ENCODE measurements at regions not wholly inside any gene's neighbourhood (a gene's known extent, or its start where the extent isn't known, plus 50 kb on each side); places are given as distances from the start of the nearest gene placed in this dataset.
"Not testable (repeated sequence)": the region's sequence is repeated elsewhere in the genome, so short reads cannot be mapped to it uniquely, and the experiment has no call there.

DNA sequence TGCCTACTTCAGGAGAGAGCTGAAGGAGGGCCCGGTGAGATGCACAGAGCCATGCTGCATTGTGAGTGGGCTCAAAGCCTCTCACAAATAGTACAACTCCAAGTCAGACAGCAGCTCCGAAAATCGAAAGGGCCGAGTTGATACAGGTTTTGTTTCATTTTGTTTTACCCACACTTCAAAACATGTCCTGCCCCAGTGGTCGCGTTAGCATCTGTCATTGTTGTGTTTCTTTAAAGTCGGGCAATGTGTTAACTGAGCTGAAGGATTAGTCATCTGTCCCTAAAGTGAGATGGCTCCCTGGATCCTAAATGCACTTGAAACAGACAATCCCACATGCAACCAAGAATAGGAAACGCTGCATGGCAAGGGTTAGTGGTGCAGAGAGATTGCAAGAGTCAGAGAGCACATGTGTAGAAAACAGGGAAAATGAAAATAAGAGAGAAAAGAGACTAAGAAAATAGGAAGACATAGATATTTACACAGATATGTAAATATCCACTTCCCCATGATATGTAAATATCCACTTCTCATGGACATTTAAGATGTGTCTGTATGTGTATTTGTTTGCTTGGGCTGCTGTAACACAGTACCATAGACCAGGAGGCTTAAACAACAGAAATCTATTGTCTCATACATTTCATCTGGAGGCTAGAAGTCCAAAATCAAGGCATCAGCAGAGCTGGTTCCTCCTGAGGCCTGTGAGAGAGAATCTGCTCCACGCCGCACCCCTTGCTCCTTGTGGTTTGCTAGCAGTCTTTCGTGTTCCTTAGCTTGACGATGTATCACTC lies 131.4 kb upstream of the RAB4A start:
- ATAC-seq: peak in 1 of 2 donors; percentile 51

- ATAC-seq: no peak
These were observed 130.9 kb upstream of the RAB4A start for GRCh38 chr1:229140119-229140396.

- no peak for ATAC-seq
These were observed 129.6 kb upstream of the RAB4A start for GRCh38 chr1:229141271-229141670.

GRCh38 chr1:229141689-229142377 lies 129.1 kb upstream of the RAB4A start:
- ATAC-seq: no peak

DNA sequence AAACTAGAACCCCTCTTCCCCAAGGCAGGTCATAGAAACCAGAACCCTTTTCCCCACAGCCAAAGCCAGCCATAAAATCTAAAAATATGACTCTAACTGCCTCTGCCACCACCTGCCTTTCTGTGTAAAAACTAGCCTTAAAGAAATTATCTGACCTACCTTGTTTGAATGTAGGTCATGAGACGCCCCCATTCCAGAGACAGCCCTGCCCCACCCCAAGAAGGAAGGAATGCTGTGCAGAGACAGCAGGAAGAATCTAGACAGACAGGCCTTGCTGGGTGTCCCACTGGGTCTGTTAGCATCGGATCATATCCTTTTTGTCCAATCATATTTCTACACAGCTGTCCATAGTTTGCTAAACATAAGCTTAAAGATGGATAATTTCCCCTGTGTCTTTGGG lies 128.4 kb upstream of the RAB4A start:
- ATAC-seq: no peak

DNA sequence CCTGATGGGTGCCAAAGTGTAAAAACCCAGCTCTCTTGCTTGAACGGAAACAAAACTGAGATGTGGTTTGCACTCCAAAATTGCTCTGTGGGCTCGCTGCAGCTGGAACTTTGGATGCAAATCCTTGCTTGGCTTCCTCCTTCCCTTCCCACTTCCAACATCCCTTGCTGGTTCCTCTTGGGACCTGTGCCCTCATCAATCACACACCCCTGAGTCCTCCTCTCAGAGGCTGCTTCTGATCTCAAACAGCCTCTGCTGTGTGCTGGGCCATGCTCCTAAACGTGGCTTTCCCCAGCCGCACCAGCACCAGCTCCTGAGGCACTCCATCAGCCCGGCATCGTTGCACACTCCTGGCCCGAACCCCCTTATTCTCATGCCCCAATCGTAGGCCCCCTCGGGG lies 124.3 kb upstream of the RAB4A start:
- no peak for ATAC-seq

DNA sequence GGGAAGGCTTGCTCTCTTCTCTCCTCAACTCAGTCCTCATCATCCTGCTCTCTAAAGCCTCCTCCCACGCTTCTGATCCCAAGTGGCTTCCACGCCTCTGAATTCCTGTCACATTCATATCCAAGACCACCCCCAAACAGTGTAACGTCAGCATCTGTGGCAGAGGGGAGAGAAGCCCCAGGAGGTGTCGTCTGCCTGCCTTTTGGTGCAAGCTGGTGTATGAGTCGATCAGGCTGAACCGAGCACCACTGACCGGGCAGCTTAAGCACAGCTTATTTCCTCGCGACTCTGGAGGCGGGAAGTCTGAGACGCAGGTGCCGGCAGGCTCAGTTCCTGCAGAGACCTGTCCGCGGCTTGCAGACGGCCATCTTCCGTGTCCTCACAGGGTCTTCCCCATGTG lies 123.8 kb upstream of the RAB4A start:
- no peak for ATAC-seq

- no peak for ATAC-seq
These were observed 122.8 kb upstream of the RAB4A start for GRCh38 chr1:229148041-229148671.

GRCh38 chr1:229148743-229149142 lies 122.2 kb upstream of the RAB4A start:
- ATAC-seq: no peak

- no peak for ATAC-seq
These were observed 121.5 kb upstream of the RAB4A start for GRCh38 chr1:229149435-229149834.

DNA sequence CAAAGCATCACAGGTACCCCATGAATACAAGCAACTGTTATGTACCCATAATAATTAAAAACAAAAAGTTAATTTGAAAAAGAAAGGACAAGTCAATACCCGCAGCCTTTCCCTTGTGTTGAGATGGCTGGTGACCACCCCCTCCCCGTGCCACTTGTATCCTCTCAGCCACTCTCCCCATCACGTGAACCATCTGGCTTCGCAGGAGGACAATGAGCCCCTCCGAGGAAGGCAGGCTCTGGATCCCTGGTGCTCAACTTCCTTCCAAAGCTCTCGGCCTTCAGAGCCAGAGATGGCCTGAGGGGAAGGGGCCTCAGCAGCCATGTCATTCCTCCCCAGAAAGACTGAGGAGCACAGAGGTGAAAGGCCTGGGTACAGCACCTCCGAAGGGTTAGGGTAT lies 120.4 kb upstream of the RAB4A start:
- no peak for ATAC-seq

- not testable (repeated sequence) for ATAC-seq
These were observed 119.5 kb upstream of the RAB4A start for GRCh38 chr1:229151412-229151811.

- ATAC-seq: no peak
These were observed 118.6 kb upstream of the RAB4A start for GRCh38 chr1:229152311-229152710.

- ATAC-seq: no peak
These were observed 116.9 kb upstream of the RAB4A start for GRCh38 chr1:229153955-229154548.

DNA sequence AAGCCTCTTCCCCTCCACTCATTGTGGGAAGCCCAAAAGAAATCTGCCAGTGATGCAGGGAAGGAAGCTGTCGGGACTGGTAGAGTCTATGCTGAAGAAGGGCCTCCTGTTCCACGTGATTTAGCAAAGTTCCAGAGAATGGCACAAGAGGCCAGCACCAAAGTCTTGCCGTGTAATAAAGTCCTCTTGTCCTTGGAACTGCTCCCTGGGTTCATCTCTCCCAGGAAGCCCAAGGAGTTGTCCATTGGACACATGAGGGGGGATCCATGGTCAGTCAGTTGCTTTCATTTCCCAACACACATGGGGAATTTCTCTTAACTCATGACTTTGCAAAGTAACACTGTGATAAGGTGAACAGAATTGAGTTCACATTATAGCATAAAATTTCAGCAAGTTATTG lies 116.1 kb upstream of the RAB4A start:
- ATAC-seq: no peak

GRCh38 chr1:229155472-229155871 lies 115.4 kb upstream of the RAB4A start:
- ATAC-seq: peak; percentile 55 to 60

DNA sequence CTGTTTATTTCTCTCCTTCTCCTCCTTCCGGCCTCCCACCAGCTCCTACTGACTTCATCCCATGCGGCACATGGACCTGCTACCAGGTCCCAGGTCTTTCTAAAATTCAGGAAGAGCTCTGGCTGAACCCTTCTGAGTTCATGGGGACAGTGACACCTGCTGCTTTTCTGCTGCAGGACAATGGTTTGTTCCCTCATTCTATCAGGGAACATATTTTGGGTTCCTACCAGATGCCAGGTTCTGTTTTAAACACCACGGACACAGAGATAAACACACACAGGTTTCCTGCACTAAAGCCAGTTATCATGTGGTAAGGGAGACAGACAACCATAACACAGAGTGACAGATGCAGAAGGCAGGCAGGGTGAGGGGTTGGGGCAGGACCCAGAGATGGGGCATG lies 114.0 kb upstream of the RAB4A start:
- no peak for ATAC-seq

GRCh38 chr1:229157480-229157879 lies 113.4 kb upstream of the RAB4A start:
- no peak for ATAC-seq

DNA sequence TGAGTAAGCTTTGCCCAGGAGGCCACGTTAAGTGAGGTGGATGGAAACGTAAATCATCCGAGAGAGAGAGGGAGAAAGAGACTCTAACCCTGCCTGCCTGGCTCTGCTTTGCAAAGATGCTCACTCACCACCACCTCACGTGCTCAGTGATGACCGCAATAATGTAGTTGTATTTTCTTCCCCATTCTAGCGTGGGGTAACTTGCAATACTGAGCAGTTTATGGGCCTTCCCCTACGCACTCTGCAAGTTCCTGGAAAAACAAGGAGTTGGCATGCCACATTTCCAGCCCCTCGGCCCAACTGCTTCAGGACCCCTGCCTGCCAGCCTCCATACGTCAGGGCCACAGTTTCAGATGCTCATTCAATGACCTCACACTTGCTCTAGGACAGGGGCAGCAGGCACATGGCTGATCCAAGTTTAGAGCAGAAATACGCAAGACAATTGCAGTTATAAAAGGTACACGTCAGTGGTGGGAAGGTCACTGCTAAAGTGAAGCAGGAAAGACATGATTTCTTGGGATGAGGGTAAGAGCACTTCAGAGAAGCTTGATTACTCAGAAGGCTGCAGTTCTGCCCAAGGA lies 112.5 kb upstream of the RAB4A start:
- ATAC-seq: no peak

- ATAC-seq: no peak
These were observed 112.0 kb upstream of the RAB4A start for GRCh38 chr1:229158927-229159326.

DNA sequence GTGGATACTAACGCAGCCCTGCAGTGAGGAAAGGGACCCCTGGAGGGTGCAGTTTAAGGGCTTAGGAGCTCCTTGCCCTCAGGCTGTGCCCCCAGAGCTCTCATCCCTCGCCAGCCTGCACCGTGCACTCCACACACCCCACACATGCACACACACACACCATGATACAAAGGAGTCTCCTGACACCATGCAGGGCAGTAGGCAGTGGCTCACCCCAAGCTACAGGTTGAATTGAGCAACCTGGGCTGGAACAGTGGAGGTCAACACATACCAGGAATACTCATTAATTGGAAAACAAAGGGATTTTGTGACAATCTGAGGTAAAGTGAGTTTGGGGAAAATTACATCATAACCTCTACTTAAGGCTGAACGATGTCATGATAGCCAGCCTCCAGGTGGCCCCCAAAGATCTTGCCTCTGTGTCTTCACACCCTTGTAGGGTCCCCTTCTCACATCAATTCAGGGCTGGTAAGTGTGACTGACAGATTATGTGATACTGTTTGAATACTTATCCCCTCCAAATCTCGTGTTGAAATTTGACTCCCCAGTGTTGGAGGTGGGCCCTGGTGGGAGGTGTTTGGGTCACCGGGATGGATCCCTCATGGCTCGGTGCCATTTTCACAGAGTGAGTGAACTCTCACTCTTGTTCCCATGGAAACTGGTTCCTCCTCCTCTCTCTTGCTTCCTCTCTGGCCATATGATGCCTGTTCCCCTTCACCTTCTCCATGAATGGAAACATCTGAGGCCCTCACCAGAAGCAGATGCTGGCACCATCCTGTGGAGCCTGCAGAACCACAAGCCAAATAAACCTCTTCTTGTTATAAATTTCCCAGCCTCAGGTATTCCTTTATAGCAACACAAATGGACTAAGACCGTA lies 111.0 kb upstream of the RAB4A start:
- no peak for ATAC-seq

DNA sequence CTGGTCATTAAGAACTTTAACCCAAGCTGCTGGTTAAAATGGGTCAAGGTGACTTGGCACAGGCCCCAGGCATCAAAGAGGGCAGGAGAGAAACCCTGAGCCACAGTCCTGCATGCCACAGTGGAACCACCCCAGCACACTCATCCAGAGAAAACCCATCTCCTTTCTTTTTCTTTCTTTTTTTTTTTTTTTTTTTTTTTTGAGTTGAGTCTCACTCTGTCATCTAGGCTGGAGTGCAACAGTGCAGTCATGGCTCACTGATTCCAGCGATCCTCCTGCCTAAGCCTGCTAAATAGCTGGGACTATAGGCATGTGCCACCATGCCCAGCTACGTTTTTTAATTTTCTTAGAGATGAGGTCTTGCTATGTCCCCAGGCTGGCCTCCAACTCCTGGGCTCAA lies 109.2 kb upstream of the RAB4A start:
- ATAC-seq: peak in 1 of 2 donors; percentile 10

Measured in activated CD4-positive, CD25-positive, alpha-beta regulatory T cell treated with anti-CD3 and anti-CD28 coated beads, Interleukin-2, amount 50 U/mL, for 24 hours (primary cell).